ENCODE measurements at regions not wholly inside any gene's neighbourhood (a gene's known extent, or its start where the extent isn't known, plus 50 kb on each side); places are given as distances from the start of the nearest gene placed in this dataset.

DNA sequence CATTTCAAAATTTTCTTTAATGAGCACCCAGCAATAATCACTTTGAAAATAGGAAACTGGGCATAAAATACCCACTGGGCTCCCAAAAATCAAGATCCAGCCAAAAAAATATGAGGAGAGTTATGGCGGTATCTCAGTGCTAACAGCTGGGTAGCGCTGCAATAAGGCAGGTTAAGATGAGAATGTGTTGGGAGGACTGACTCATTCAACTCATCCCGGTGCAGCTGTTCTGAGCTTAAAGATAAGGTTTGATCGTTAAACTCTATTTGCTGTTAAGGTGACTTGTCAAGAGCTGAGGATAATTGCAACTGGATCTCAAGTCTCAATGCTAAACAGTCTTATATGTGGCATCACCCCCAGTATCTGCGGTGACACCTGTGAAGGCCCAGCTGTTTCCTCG, 507.7 kb downstream of the EPM2A start:
- Histone ChIP-seq H3K4me3 (ENCODE audit: control extremely low read depth in 1 of 5, extremely low read depth in 1 of 5, insufficient read depth in 1 of 5, low read depth in 2 of 5, low read length in 4 of 5) (no peak overlapping the region), H3K9me3 (ENCODE audit: control extremely low read depth in 1 of 3, control insufficient read depth in 2 of 3, insufficient read depth in 1 of 3, low read length in 2 of 3) (no peaks in the 10 kb centered on the region), H4K20me1 (ENCODE audit: control insufficient read depth, insufficient read depth, low read length, poor library complexity, severe bottlenecking) (no peaks in the 10 kb centered on the region), H3K36me3 (replicated peaks in 1 of 2; ENCODE audit: control extremely low read depth in 1 of 2, control insufficient read depth in 1 of 2, extremely low read depth in 1 of 2, insufficient read depth in 2 of 2, low read length in 1 of 2) (no peaks in the 10 kb centered on the region), H3K4me2 (replicated peaks; ENCODE audit: low read depth, low read length, poor library complexity, severe bottlenecking) (no peak overlapping the region), H3K9ac (ENCODE audit: low read length) (no peak overlapping the region), H3K79me2 (ENCODE audit: control insufficient read depth, insufficient read depth, low read length) (no peaks in the 10 kb centered on the region), H3K27ac (ENCODE audit: low read length in 2 of 2) (no peak overlapping the region), H3K27me3 (replicated peaks in 1 of 4; ENCODE audit: control extremely low read depth in 1 of 4, control insufficient read depth in 3 of 4, insufficient read depth in 4 of 4, low read length in 3 of 4) (no peaks in the 10 kb centered on the region), H2AFZ (ENCODE audit: insufficient read depth, low read depth, low read length, poor library complexity, severe bottlenecking) (no peak overlapping the region), H3K4me1 (ENCODE audit: control insufficient read depth in 2 of 2, insufficient read depth in 2 of 2, low read length in 2 of 2) (no peaks in the 10 kb centered on the region)
- ATAC-seq (ENCODE audit: low read depth): no peak
- H3K4me3 Mint-ChIP-seq: no peak overlapping the region
- no peaks in the 10 kb centered on the region for H3K4me1 Mint-ChIP-seq
- H3K27me3 Mint-ChIP-seq: peaks cover 3% of the 10 kb centered on the region
- ChIA-PET CTCF (no interaction called here), POLR2A (no interaction called here)
- no peak for TF ChIP-seq EZH2 (IDR thresholded peaks at IDR 0.05; ENCODE audit: borderline replicate concordance, insufficient read depth, low read depth, low read length, poor library complexity, severe bottlenecking)
- TF ChIP-seq, protein P1, sequence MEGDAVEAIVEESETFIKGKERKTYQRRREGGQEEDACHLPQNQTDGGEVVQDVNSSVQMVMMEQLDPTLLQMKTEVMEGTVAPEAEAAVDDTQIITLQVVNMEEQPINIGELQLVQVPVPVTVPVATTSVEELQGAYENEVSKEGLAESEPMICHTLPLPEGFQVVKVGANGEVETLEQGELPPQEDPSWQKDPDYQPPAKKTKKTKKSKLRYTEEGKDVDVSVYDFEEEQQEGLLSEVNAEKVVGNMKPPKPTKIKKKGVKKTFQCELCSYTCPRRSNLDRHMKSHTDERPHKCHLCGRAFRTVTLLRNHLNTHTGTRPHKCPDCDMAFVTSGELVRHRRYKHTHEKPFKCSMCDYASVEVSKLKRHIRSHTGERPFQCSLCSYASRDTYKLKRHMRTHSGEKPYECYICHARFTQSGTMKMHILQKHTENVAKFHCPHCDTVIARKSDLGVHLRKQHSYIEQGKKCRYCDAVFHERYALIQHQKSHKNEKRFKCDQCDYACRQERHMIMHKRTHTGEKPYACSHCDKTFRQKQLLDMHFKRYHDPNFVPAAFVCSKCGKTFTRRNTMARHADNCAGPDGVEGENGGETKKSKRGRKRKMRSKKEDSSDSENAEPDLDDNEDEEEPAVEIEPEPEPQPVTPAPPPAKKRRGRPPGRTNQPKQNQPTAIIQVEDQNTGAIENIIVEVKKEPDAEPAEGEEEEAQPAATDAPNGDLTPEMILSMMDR (IDR thresholded peaks at IDR 0.05): no peak
- WGBS (ENCODE audit: insufficient coverage): 73% methylated on average over 4 of the region's 6 CpGs
- H3K27ac Mint-ChIP-seq: no peak overlapping the region
- no peak for DNase-seq
- intact Hi-C loops (cut with micrococcal nuclease): no loop called here
- no peaks in the 10 kb centered on the region for H3K9me3 Mint-ChIP-seq (ENCODE audit: insufficient read depth)

DNA sequence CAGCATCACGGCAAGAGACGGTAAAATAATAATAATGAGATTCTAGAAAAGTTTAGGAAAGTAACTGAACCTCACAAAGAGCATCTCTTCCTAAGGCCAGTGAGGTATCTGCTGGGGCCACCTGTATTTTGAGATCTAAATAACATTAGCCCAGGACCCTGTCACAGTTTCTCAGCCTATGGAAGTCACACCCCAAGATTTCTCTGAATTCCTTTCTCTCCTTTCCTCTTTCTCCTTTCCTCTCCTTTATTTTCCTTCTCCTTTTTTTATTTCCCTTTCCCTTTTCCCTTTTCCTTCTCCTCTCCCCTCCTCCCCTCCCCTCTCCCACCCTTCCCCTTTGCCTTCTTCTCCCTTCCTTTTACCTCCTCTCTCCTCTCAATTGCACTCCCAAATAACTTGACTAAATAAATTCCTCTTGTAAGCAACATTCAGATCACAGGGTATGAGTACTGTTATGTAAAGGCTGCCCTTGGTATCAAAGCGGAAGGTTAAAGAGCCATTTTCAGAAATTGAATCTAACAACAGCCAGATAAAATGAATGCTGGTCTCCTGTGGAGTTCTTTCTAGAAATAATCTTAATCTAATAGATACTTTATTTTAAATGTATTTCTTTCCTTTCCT, 506.2 kb downstream of the EPM2A start:
- Histone ChIP-seq H3K27me3 (replicated peaks in 1 of 4; ENCODE audit: control extremely low read depth in 1 of 4, control insufficient read depth in 3 of 4, insufficient read depth in 4 of 4, low read length in 3 of 4) (no peaks in the 10 kb centered on the region), H3K9ac (ENCODE audit: low read length) (no peak overlapping the region), H3K9me3 (ENCODE audit: control extremely low read depth in 1 of 3, control insufficient read depth in 2 of 3, insufficient read depth in 1 of 3, low read length in 2 of 3) (no peaks in the 10 kb centered on the region), H3K27ac (ENCODE audit: low read length in 2 of 2) (no peak overlapping the region), H3K4me3 (ENCODE audit: control extremely low read depth in 1 of 5, extremely low read depth in 1 of 5, insufficient read depth in 1 of 5, low read depth in 2 of 5, low read length in 4 of 5) (no peak overlapping the region), H3K4me1 (ENCODE audit: control insufficient read depth in 2 of 2, insufficient read depth in 2 of 2, low read length in 2 of 2) (no peaks in the 10 kb centered on the region), H3K79me2 (ENCODE audit: control insufficient read depth, insufficient read depth, low read length) (no peaks in the 10 kb centered on the region), H3K36me3 (replicated peaks in 1 of 2; ENCODE audit: control extremely low read depth in 1 of 2, control insufficient read depth in 1 of 2, extremely low read depth in 1 of 2, insufficient read depth in 2 of 2, low read length in 1 of 2) (no peaks in the 10 kb centered on the region), H3K4me2 (replicated peaks; ENCODE audit: low read depth, low read length, poor library complexity, severe bottlenecking) (no peak overlapping the region), H4K20me1 (ENCODE audit: control insufficient read depth, insufficient read depth, low read length, poor library complexity, severe bottlenecking) (no peaks in the 10 kb centered on the region), H2AFZ (ENCODE audit: insufficient read depth, low read depth, low read length, poor library complexity, severe bottlenecking) (no peak overlapping the region)
- Mint-ChIP-seq H3K4me1 (no peaks in the 10 kb centered on the region), H3K9me3 (ENCODE audit: insufficient read depth) (no peaks in the 10 kb centered on the region), H3K27me3 (peaks cover 5% of the 10 kb centered on the region), H3K4me3 (no peak overlapping the region), H3K27ac (no peak overlapping the region)
- TF ChIP-seq EZH2 (IDR thresholded peaks at IDR 0.05; ENCODE audit: borderline replicate concordance, insufficient read depth, low read depth, low read length, poor library complexity, severe bottlenecking): no peak
- TF ChIP-seq, protein P1 (IDR thresholded peaks at IDR 0.05): no peak
- CTCF ChIA-PET: no interaction called here
- no CpG with 5 or more reads among the region's 3 CpGs for WGBS (ENCODE audit: insufficient coverage)
- no peak for ATAC-seq (ENCODE audit: low read depth)
- no peak for DNase-seq
- intact Hi-C loops (cut with micrococcal nuclease): no loop called here
- POLR2A ChIA-PET: no interaction called here
